Muscle of arm (tissue), 1 donor: ENCODE measurements at regions not wholly inside any gene's neighbourhood (a gene's known extent, or its start where the extent isn't known, plus 50 kb on each side); places are given as distances from the start of the nearest gene placed in this dataset.

Source experiments
- DNase-seq: peaks from one replicate; pipeline ENCODE4 v3.0.0-alpha.2; 2013

GRCh38 chr9:13596383-13596970, 317.0 kb upstream of the MPDZ start:
- DNase-seq, result no peak

- DNase-seq, result no peak
These were observed 311.5 kb upstream of the MPDZ start for GRCh38 chr9:13590996-13591395.

DNA sequence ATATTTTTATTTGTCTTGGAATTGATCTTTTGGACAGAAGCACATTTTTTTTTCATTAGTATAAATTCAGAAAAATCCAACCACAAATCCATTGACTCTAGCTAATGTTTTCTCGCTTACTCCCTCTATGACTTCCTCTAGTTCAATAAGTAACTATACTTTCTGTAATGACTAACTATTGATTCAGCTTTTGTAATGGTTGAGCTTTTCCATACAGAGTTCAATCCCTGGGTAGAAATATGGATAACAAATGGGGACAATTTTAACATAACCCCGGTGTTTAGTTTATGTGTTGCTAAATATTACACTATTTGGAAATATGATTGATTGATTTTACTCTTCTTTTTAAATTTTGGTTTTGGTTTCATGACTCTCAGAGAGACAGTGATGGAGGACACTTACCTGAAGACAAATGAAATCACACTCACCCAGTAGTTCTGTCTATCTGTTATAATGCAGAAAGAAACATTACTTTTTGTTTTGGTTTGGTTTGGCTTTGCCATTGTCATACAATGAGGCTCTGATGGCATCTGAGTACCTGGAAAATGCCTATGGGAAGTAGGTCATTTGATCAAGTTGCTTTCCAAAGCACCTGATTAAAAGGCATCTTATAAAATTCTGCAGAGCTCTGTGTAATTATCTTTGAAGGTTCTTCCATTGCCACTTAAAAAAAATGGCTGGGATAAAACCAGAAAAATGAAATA, 309.7 kb upstream of the MPDZ start:
- no peak for DNase-seq

DNA sequence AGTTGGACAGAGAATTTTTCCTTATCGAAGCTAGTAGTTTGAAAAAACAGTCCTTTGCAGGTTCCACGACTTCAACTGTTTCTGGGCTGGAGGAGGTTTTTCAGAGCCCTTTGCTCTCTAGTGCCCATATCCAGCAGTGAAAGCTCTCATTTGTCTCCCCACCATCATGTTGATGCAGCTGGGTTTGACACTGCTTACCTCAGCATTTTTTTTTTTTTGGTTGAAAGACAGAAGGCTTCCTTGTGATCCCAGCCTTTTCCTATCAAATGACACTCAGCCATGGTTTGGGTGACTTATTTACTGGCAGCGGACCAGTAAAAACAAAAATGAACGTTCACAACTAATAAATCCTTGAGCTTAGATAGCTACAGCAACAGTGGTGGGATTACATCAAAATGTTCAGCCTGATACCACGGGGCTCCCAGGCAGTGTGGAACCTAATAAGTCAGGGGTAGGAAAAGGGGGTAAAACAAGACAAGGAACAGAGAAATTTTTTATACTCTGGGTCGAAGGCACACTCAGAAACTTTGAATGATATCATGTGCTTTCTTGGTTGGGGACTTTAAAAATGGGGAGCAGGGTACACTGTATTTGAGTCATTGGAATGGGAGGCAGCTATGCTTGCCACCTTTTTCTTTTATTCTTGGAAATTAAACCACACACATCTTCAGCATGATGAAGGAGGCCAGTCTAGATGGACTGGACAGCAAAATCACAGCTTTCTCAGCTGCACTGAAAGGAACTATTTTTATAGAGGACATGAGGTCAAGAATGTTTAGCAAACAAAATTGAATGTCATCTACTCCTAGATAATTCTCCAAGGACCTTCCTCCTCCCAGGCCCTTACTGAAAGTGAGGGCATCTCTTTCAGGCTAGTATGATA, 308.9 kb upstream of the MPDZ start:
- no peak for DNase-seq

DNA sequence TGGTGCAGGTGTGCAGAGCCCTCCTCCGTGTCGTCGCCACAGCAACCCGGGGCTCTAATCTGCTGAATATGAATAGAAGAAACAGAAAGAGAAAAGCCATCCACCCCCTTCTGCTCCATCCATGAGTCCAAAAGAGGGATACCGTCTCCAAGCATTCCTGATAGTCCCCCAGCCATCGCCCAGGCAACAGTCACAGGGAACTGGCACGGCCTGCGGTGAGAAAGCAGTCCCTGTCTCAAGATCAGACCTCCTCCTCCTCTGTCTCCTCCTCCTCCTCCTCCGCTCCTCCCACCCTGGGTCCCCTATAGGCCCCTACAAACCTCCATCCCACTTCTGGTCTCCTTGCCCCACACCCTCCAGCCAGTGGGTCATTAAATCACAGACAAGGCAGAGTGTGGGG, 308.1 kb upstream of the MPDZ start:
- no peak for DNase-seq

DNA sequence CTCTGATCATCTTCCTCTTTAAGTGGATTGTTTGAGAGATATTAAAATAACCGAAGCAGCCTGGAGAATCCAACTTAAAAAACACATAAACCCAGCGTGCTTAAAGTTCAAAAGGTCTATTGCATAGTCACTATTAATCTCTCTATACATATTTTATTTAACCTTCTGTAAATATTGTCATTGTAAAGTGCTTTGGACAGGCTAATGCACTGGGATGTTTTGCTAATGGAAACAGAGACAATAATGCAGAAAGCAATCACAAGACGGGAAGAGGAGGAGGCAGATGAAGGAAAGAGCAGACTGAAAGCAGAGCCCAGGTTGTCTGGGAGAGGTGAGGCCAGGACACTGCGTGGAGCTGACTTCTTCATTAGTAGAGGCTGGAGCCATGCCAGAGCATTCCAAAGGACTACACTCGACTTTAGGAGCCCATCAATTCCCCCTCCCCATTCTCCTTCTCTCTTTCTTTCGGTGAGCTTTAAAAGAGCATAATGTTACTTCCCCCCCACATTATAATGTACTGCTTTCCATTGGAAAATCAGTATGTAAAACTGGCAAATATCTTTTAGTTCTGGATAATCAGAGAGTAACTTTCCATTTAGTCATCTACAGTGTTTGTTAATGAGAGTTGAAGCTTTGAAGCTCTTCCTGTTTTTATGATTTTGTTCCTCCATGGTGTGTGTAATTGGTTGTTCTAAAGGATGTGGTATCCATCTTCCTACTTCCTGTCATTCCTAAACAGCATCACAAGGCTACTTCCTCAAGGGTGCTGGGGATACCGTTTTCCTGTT, 307.3 kb upstream of the MPDZ start:
- DNase-seq, result no peak

DNA sequence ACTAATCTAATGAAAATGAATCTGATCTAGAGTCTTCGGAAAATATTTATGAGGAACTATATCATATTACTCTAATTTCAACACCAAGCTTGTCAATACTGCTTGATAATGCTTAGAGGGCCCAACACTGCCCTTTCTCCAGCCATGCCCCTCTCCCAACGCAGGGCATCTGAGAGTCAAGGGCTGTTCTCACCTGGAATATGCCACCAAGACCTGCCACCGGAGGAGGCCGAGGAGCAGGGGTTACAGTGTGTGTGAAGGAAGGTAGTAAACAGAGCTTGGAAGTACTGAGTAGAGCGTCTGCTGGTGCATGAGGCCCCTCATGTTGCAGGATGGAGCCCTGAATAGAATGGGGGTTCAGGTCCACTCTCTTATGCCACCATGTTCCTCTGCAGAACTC, 301.3 kb upstream of the MPDZ start:
- no peak for DNase-seq

DNA sequence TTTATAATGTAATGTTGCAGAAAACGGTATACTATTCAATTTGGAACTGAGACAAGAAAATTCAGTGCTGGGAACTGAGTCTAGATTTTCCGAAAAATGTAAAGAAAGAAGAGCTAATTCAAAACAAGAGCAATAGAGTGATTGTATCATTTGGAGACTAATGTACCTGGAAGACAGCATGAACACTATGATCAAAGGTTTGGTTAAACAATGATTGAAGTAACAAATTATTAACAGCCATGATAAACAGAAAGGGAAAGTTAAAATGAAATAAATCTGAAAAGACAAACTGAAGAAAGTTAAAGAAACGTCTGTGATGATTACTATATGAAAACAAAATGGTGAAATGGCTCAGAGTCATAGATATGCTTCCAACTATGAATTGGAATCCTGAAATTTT, 300.6 kb upstream of the MPDZ start:
- DNase-seq, result no peak

DNA sequence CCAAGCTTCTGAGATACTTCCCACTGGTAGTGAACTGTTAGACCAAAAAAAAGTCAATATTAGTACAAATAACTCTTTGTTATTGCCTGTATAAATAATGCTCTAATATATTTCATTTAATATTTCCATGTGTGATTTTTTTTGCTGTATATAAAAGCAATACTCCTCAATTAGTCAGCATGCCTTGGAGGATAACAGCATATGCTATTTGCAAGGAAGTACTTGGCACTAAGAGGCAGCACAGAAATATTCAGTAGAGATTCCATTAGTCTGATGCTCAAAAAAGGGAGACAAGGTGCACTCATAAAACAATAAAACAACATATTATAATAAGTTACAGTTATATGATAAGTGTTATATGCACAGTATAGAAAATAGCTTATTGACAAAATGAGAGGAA, 296.6 kb upstream of the MPDZ start:
- no peak for DNase-seq

GRCh38 chr9:13575558-13575957, 296.1 kb upstream of the MPDZ start:
- DNase-seq, result no peak

DNA sequence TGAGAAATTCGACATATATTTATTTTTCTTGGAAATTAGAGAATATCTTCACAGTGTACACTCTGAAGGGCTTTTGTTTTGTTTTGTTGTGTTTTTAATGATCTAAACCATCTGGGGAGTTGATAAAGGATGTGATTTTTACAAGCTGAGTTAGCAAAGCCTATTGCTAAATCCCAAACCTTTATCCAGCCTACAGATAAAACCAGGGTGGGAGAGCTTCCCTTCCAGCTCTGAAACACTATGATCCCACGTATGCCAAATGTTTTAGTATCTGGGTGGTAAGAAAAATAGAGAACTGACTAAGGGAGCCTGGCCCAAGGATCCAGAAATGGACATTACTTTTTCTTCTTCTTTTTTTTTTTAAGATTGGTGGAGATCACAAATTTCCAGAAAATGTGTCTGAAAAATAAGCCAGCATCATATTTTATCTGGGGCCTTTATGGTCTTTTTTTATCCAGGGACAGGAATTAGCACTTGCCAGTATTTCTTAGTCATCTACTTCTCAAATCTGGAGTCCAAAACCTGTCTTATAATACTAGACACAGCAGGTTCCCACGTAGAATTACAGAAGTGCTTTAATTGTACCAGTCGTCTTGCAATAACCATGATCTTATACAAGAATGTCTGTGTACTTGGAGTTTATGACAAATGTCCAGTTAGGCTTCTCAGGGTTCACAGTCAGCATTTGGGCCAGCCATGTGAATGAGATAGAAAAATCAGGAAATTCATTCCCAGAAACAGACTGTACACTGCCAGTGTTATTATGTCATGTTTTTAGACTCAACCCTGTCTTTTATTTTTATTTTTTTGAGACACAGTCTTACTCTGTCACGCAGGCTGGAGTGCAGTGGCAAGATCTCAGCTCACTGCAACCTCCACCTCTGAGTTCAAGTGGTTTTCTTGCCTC, 290.8 kb upstream of the MPDZ start:
- DNase-seq, result no peak

- DNase-seq, result no peak
These were observed 290.1 kb upstream of the MPDZ start for GRCh38 chr9:13569602-13570067.

- DNase-seq, result no peak
These were observed 289.5 kb upstream of the MPDZ start for GRCh38 chr9:13568841-13569601.

DNA sequence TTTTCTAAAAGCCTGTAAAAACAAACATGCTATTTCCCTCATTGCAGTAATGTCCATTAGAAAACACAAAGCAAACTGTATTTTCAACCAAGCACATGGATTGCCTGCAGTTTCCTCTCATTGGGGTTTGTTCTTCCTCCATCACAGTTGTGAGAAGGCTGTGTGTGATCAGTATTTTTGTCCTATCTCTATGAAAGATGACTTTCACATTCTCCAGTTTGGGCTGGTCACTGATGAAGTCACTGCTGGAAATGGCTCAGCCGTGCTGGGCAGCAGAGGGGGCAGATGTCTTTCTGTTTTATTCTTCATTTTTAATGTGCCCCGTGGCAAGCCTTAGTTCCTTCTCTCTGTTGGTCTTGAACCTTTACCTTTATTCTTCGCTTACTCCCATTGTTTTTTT, 288.9 kb upstream of the MPDZ start:
- DNase-seq, result no peak

- DNase-seq, result peak; percentile 72
These were observed 288.3 kb upstream of the MPDZ start for GRCh38 chr9:13567833-13568232.

- DNase-seq, result no peak
These were observed 278.3 kb upstream of the MPDZ start for GRCh38 chr9:13557746-13558145.

GRCh38 chr9:13556656-13557055, 277.2 kb upstream of the MPDZ start:
- DNase-seq, result no peak

GRCh38 chr9:13555989-13556500, 276.6 kb upstream of the MPDZ start:
- no peak for DNase-seq

- DNase-seq, result no peak
These were observed 276.0 kb upstream of the MPDZ start for GRCh38 chr9:13555516-13555915.

DNA sequence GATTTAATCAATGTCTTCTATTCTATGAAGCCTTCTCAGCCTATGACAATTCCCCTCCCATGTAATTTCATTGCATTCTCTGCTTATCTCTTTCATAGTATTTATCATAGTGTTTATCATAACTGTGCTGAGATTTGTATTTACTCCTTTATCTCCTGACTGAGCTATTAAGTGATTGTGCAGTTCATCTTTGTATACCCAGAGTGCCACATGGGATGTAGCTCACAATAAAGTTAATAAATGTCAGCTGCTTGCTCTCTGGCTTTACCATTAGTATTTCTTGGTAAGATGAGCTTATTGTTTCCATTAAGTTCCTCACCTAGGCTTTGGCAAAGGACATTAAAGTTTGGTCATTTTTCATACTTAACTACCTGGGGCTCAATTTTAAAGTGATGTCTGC, 275.1 kb upstream of the MPDZ start:
- no peak for DNase-seq
